A549 (cell line): ENCODE measurements at regions not wholly inside any gene's neighbourhood (a gene's known extent, or its start where the extent isn't known, plus 50 kb on each side); places are given as distances from the start of the nearest gene placed in this dataset.

ENCODE experiments used
- ATAC-seq, 2 experiments: fragments of 200-7000 bp in 1 of 2; fragments of >200 bp in 1 of 2; cut with Nextera tagmentation in 1 of 2; cut with Tn5 transposase in 1 of 2; 3 replicates each; pipeline versions ENCODE4 v1.8.0 to v1.9.1; 2018 to 2020; ENCODE audit warnings: mild to moderate bottlenecking in 1 of 2, moderate library complexity in 1 of 2
- CTCF ChIA-PET: fragments of 300-600 bp; sonication (Branson Sonifier 250); formaldehyde crosslinking; extraction: SDS; loops from one replicate; lab custom pipeline; 2021; ENCODE audit warnings: antibody characterized with exemption, inconsistent platforms; lab: Yijun Ruan, JAX
- POLR2A ChIA-PET: fragments of 350-600 bp; formaldehyde crosslinking; extraction: SDS; loops from one replicate; lab custom pipeline; 2021; ENCODE audit warnings: antibody characterized with exemption, inconsistent platforms; lab: Yijun Ruan, JAX
- DNase-seq, 2 experiments: peaks; one replicate each; pipeline versions ENCODE4 v3.0.0 to v3.0.0-alpha.2; 2011 to 2016; ENCODE audit warnings: low read depth in 1 of 2, low spot score in 1 of 2
- FAIRE-seq: peaks from 2 replicates; lab custom pipeline; 2011; peaks lifted over from hg19 to GRCh38; lab: Jason Lieb, UNC
- H3K27ac ChIP-seq, 2 experiments: fragments of >200 bp; sonication (Bioruptor Twin); formaldehyde crosslinking; 3 replicates each; pipeline ENCODE4 v1.5.1; 2016 to 2017
- H3K4me1 ChIP-seq: fragments of >200 bp; sonication (Bioruptor Twin); formaldehyde crosslinking; 3 replicates; pipeline ENCODE4 v1.6.1; 2016
- H3K4me2 ChIP-seq: fragments of >200 bp; sonication (Bioruptor Twin); formaldehyde crosslinking; 3 replicates; pipeline ENCODE4 v1.6.1; 2016
- H3K4me3 ChIP-seq: fragments of >200 bp; sonication (Bioruptor Twin); formaldehyde crosslinking; 3 replicates; pipeline ENCODE4 v1.5.1; 2016
- H3K9me3 ChIP-seq: fragments of >200 bp; sonication (Bioruptor Twin); formaldehyde crosslinking; 3 replicates; pipeline ENCODE4 v1.6.1; 2016
- BHLHE40 ChIP-seq: IDR thresholded peaks from 2 replicates; pipeline ENCODE4 v1.6.1; 2012; ENCODE audit warnings: low read depth, low read length, inconsistent platforms
- CEBPB ChIP-seq, 2 experiments: fragments of >200 bp in 1 of 2; sonication (Bioruptor Twin) in 1 of 2; formaldehyde crosslinking in 1 of 2; IDR thresholded peaks; 2 replicates each; pipeline ENCODE4 v1.6.1; 2012 to 2016
- CHD2 ChIP-seq: fragments of 150-350 bp; IDR thresholded peaks from 2 replicates; pipeline ENCODE4 v1.6.1; 2014; ENCODE audit warnings: low read length; ENCODE audit not compliant: partially characterized antibody
- CHD4 ChIP-seq: fragments of 200-600 bp; sonication (generic); IDR thresholded peaks from 2 replicates; pipeline ENCODE4 v1.6.1; 2016; ENCODE audit warnings: antibody characterized with exemption, mild to moderate bottlenecking, borderline replicate concordance
- EHMT2 ChIP-seq: fragments of 200-600 bp; sonication (generic); IDR thresholded peaks from 2 replicates; pipeline ENCODE4 v1.6.1; 2016; ENCODE audit warnings: antibody characterized with exemption, low read depth, mild to moderate bottlenecking, moderate library complexity
- ESRRA ChIP-seq: fragments of 150-350 bp; IDR thresholded peaks from 2 replicates; pipeline ENCODE4 v1.6.1; 2014; ENCODE audit warnings: mild to moderate bottlenecking, low read length, borderline replicate concordance
- FOXS1 ChIP-seq: fragments of 250-450 bp; sonication (Bioruptor Pico); IDR thresholded peaks from 2 replicates; pipeline ENCODE4 v1.5.0; 2020; ENCODE audit warnings: mild to moderate bottlenecking, moderate library complexity
- GATA3 ChIP-seq: IDR thresholded peaks from 2 replicates; pipeline ENCODE4 v1.6.1; 2012; ENCODE audit warnings: borderline replicate concordance
- HDAC2 ChIP-seq: fragments of 200-600 bp; sonication (generic); IDR thresholded peaks from 2 replicates; pipeline ENCODE4 v1.6.1; 2016
- HEYL ChIP-seq: fragments of 250-450 bp; sonication (Bioruptor Pico); IDR thresholded peaks from 2 replicates; pipeline ENCODE4 v1.8.0; 2021; ENCODE audit warnings: mild to moderate bottlenecking, moderate library complexity
- HMGXB4 ChIP-seq: fragments of 250-450 bp; sonication (Bioruptor Pico); IDR thresholded peaks from 2 replicates; pipeline ENCODE4 v1.5.0; 2021; ENCODE audit warnings: mild to moderate bottlenecking, moderate library complexity, borderline replicate concordance
- HOXB5 ChIP-seq: fragments of 250-450 bp; sonication (Bioruptor Pico); IDR thresholded peaks from 2 replicates; pipeline ENCODE4 v1.5.0; 2020; ENCODE audit warnings: mild to moderate bottlenecking, moderate library complexity
- KDM1A ChIP-seq: fragments of 200-600 bp; sonication (generic); IDR thresholded peaks from 2 replicates; pipeline ENCODE4 v1.6.1; 2016; ENCODE audit warnings: low read depth, mild to moderate bottlenecking
- MAFK ChIP-seq: fragments of 450-650 bp; IDR thresholded peaks from 2 replicates; pipeline ENCODE4 v1.6.1; 2014; ENCODE audit not compliant: partially characterized antibody
- MAX ChIP-seq: IDR thresholded peaks from 2 replicates; pipeline ENCODE4 v1.6.1; 2012
- MYC ChIP-seq: IDR thresholded peaks from 2 replicates; pipeline ENCODE4 v1.6.1; 2012; ENCODE audit warnings: mild to moderate bottlenecking, inconsistent platforms, low read length, improper control_type of control experiment, borderline replicate concordance
- NFE2L2 ChIP-seq: fragments of 150-350 bp; conservative IDR thresholded peaks from 2 replicates; pipeline ENCODE4 v1.6.1; 2014; ENCODE audit warnings: low read length
- NPAS2 ChIP-seq: fragments of 250-450 bp; sonication (Bioruptor Pico); IDR thresholded peaks from 2 replicates; pipeline ENCODE4 v1.8.0; 2022; ENCODE audit warnings: mild to moderate bottlenecking, moderate library complexity, borderline replicate concordance
- NR3C1 ChIP-seq: fragments of >200 bp; sonication (Bioruptor Twin); formaldehyde crosslinking; IDR thresholded peaks from 3 replicates; pipeline ENCODE4 v1.6.1; 2017
- RAD21 ChIP-seq, 2 experiments: fragments of >200 bp in 1 of 2; sonication (Bioruptor Twin) in 1 of 2; formaldehyde crosslinking in 1 of 2; IDR thresholded peaks in 1 of 2; conservative IDR thresholded peaks in 1 of 2; 2 replicates in 1 of 2; 3 replicates in 1 of 2; pipeline ENCODE4 v1.6.1; 2012 to 2018; ENCODE audit warnings: inconsistent platforms in 1 of 2
- RCOR1 ChIP-seq: fragments of 150-350 bp; IDR thresholded peaks from 2 replicates; pipeline ENCODE4 v1.6.1; 2014; ENCODE audit warnings: antibody characterized with exemption, low read length, low read depth
- RFX5 ChIP-seq: fragments of 450-650 bp; IDR thresholded peaks from 2 replicates; pipeline ENCODE4 v1.7.1; 2014; ENCODE audit warnings: antibody characterized with exemption, mild to moderate bottlenecking, moderate library complexity
- TP53 ChIP-seq: fragments of 250-450 bp; sonication (Bioruptor Pico); IDR thresholded peaks from 2 replicates; pipeline ENCODE4 v1.5.0; 2021; ENCODE audit warnings: mild to moderate bottlenecking, moderate library complexity
- ZSCAN20 ChIP-seq: fragments of 250-450 bp; sonication (Bioruptor Pico); IDR thresholded peaks from 2 replicates; pipeline ENCODE4 v1.8.0; 2022; ENCODE audit warnings: mild to moderate bottlenecking, moderate library complexity
- WGBS: methylation state at CpG from one replicate; pipeline ENCODE4 v1.1.6; 2017; ENCODE audit errors: missing lambda C conversion rate; 5-methylcytosine and 5-hydroxymethylcytosine counted together
- TF ChIP-seq, protein P1 (sequence below): fragments of >200 bp; sonication (Bioruptor Twin); formaldehyde crosslinking; IDR thresholded peaks from 3 replicates; pipeline ENCODE4 v1.6.1; 2016
- TF ChIP-seq, protein P2 (sequence below): fragments of 450-650 bp; IDR thresholded peaks from 2 replicates; pipeline ENCODE4 v1.6.1; 2014; ENCODE audit warnings: antibody characterized with exemption

DNA sequence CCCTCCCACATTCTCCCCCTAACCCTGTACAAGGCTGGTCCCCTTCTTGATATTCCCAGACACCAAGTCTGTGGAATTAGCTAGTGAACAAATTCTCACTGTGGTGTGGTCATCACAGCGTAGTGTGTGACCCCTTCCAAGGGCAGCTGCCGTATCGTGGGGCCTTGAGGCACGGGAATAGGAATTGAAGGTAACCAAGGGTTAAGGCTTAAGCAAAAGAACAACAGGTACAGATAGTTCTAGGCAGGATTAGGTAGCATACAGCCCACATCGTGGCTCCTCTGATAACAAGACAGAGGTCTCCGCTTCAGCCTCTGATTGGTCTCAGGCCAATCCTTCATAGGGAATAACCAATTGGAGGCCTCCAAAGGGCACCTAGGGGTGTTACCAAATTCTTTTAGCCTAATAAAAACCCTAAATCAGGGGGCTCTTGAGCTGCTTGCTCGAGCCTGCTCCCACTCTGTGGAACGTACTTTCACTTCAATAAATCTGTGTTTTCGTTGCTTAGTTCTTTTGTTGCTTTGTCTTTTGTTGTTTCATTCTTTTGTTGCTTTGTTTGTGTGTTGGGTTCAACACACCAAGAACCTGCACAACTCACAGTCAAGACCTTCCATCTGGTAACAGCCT lies 64.7 kb downstream of the GPR6 start:
- no peak for DNase-seq
- ChIA-PET POLR2A (no interaction called here), CTCF (interaction anchor here (1.1 to 6.8 kb wide), 3 partner anchors 10 to 515 kb away, joined by 3 to 40 read pairs (median 4); no protein-coding TSS in a partner anchor)
- no peak overlapping the region for H3K4me2 ChIP-seq
- 41% methylated on average over 9 of the region's 9 CpGs for WGBS
- no peaks in the 10 kb centered on the region for H3K4me1 ChIP-seq
- H3K4me3 ChIP-seq: no peak overlapping the region
- no peak overlapping the region for H3K27ac ChIP-seq
- TF ChIP-seq, protein P1, sequence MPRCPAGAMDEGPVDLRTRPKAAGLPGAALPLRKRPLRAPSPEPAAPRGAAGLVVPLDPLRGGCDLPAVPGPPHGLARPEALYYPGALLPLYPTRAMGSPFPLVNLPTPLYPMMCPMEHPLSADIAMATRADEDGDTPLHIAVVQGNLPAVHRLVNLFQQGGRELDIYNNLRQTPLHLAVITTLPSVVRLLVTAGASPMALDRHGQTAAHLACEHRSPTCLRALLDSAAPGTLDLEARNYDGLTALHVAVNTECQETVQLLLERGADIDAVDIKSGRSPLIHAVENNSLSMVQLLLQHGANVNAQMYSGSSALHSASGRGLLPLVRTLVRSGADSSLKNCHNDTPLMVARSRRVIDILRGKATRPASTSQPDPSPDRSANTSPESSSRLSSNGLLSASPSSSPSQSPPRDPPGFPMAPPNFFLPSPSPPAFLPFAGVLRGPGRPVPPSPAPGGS: no peak
- TF ChIP-seq FOXS1 (CRISPR knock-in tag): no peak
- no peak for TF ChIP-seq HEYL (CRISPR knock-in tag)
- TF ChIP-seq MAFK: no peak
- no peak for FAIRE-seq
- ATAC-seq: no peak
- peaks cover 9% of the 10 kb centered on the region; the same call in 2 of the 3 replicates for H3K9me3 ChIP-seq

GRCh38 chr6:110043366-110043994 lies 65.4 kb downstream of the GPR6 start:
- 29% methylated on average over 6 of the region's 6 CpGs for WGBS
- no peak overlapping the region for H3K4me2 ChIP-seq
- FAIRE-seq: no peak
- POLR2A ChIA-PET: no interaction called here
- no peak for DNase-seq
- no peak overlapping the region for H3K4me3 ChIP-seq
- ATAC-seq: no peak
- H3K27ac ChIP-seq: no peak overlapping the region
- TF ChIP-seq RAD21 (conservative IDR thresholded peaks at IDR 0.05 in 1 of 2, IDR thresholded peaks at IDR 0.05 in 1 of 2): no peak
- TF ChIP-seq EHMT2: no peak
- no peak for TF ChIP-seq CHD4
- no peak for TF ChIP-seq TP53 (CRISPR knock-in tag)
- TF ChIP-seq GATA3: no peak
- TF ChIP-seq RFX5: no peak
- no peak for TF ChIP-seq RCOR1
- H3K9me3 ChIP-seq: peaks cover 10% of the 10 kb centered on the region; the same call in 2 of the 3 replicates
- no peaks in the 10 kb centered on the region for H3K4me1 ChIP-seq
- CTCF ChIA-PET: interaction anchor here (1.1 to 6.8 kb wide), 3 partner anchors 8 to 338 kb away, joined by 3 to 40 read pairs (median 3); no protein-coding TSS in a partner anchor

DNA sequence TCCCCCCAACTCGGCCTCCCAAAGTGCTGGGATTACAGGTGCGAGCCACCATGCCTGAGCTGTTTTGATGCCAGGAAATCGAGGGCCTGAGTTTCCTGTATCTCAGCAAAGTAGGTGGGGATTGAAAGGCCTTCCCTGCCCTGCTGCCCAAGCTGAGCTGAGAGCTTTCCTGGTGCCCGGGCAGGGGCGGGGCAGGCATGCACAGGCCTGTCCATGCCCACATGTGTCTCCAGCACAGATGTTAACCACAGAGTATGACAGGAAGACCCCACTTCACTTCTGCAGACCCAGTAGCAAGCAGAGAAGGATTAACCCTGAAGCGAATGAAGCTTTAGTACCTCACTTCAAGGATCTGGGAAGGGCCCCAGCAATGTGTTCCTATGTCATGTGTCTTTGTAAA lies 66.0 kb downstream of the GPR6 start:
- Histone ChIP-seq H3K27ac (no peak overlapping the region), H3K4me3 (no peak overlapping the region), H3K9me3 (peaks cover 10% of the 10 kb centered on the region; the same call in 2 of the 3 replicates), H3K4me1 (no peaks in the 10 kb centered on the region), H3K4me2 (no peak overlapping the region)
- FAIRE-seq (no peak), ATAC-seq (no peak), DNase-seq (no peak)
- 82% methylated on average over 1 of the region's 6 CpGs for WGBS
- POLR2A ChIA-PET: no interaction called here
- CTCF ChIA-PET: interaction anchor here (1.1 to 6.8 kb wide), 3 partner anchors 8 to 339 kb away, joined by 3 to 40 read pairs (median 3); no protein-coding TSS in a partner anchor
- no peak for TF ChIP-seq ESRRA
- TF ChIP-seq HMGXB4 (CRISPR knock-in tag): no peak
- TF ChIP-seq ZSCAN20 (CRISPR knock-in tag): no peak
- TF ChIP-seq KDM1A: no peak
- no peak for TF ChIP-seq CHD2
- no peak for TF ChIP-seq NPAS2 (CRISPR knock-in tag)
- TF ChIP-seq FOXS1 (CRISPR knock-in tag): no peak
- no peak for TF ChIP-seq MAX
- TF ChIP-seq HDAC2: no peak
- TF ChIP-seq NR3C1: no peak
- TF ChIP-seq TP53 (CRISPR knock-in tag): no peak
- TF ChIP-seq CEBPB (IDR thresholded peaks at IDR 0.05): no peak
- TF ChIP-seq BHLHE40: no peak
- no peak for TF ChIP-seq MYC
- TF ChIP-seq, protein P2, sequence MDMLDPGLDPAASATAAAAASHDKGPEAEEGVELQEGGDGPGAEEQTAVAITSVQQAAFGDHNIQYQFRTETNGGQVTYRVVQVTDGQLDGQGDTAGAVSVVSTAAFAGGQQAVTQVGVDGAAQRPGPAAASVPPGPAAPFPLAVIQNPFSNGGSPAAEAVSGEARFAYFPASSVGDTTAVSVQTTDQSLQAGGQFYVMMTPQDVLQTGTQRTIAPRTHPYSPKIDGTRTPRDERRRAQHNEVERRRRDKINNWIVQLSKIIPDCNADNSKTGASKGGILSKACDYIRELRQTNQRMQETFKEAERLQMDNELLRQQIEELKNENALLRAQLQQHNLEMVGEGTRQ: no peak
- no peak for TF ChIP-seq HOXB5 (CRISPR knock-in tag)
- no peak for TF ChIP-seq CHD4
- no peak for TF ChIP-seq NFE2L2
